ENCODE measurements at regions not wholly inside any gene's neighbourhood (a gene's known extent, or its start where the extent isn't known, plus 50 kb on each side); places are given as distances from the start of the nearest gene placed in this dataset.
"Not testable (repeated sequence)": the region's sequence is repeated elsewhere in the genome, so short reads cannot be mapped to it uniquely, and the experiment has no call there.

- TF ChIP-seq CTCF (IDR thresholded peaks at IDR 0.05) (no peak), POLR2AphosphoS5 (IDR thresholded peaks at IDR 0.05) (no peak), POLR2A (IDR thresholded peaks at IDR 0.05) (no peak)
- intact Hi-C loops (cut with DNase I): no loop called here
- DNase-seq (ENCODE audit: low spot score): no peak
- 95% methylated on average over 33 of the region's 34 CpGs for WGBS
- Histone ChIP-seq H3K4me1 (replicated peaks) (no peaks in the 10 kb centered on the region), H3K36me3 (no peaks in the 10 kb centered on the region), H3K27ac (no peak overlapping the region), H3K27me3 (replicated peaks; ENCODE audit: insufficient read depth) (no peaks in the 10 kb centered on the region), H3K9me3 (no peaks in the 10 kb centered on the region), H3K4me3 (no peak overlapping the region)
Measured at GRCh38 chr16:5186381-5186903, 88.8 kb upstream of the EEF2KMT start.

- WGBS: 24% methylated on average over 4 of the region's 4 CpGs
- TF ChIP-seq POLR2A (IDR thresholded peaks at IDR 0.05) (no peak), POLR2AphosphoS5 (IDR thresholded peaks at IDR 0.05) (no peak)
- Histone ChIP-seq H3K36me3 (no peaks in the 10 kb centered on the region), H3K27ac (no peak overlapping the region), H3K4me3 (no peak overlapping the region), H3K9me3 (no peaks in the 10 kb centered on the region), H3K27me3 (replicated peaks; ENCODE audit: insufficient read depth) (no peaks in the 10 kb centered on the region), H3K4me1 (replicated peaks) (no peaks in the 10 kb centered on the region)
- intact Hi-C loops (cut with DNase I): no loop called here
- no peak for DNase-seq (ENCODE audit: low spot score)
Measured at GRCh38 chr16:5176505-5176904, 78.9 kb upstream of the EEF2KMT start.

- Histone ChIP-seq H3K36me3 (no peaks in the 10 kb centered on the region), H3K27me3 (replicated peaks; ENCODE audit: insufficient read depth) (no peaks in the 10 kb centered on the region), H3K4me1 (replicated peaks) (no peaks in the 10 kb centered on the region), H3K4me3 (no peak overlapping the region), H3K9me3 (no peaks in the 10 kb centered on the region), H3K27ac (no peak overlapping the region)
- WGBS: 30% methylated on average over 5 of the region's 5 CpGs
- TF ChIP-seq POLR2AphosphoS5 (IDR thresholded peaks at IDR 0.05): peak; percentile 74
- TF ChIP-seq POLR2A (IDR thresholded peaks at IDR 0.05): no peak
- intact Hi-C loops (cut with DNase I): no loop called here
- peak; percentile 57 for DNase-seq (ENCODE audit: low spot score)
Measured at GRCh38 chr16:5175266-5175665, 77.7 kb upstream of the EEF2KMT start.

- intact Hi-C loops (cut with DNase I): no loop called here
- WGBS: 9% methylated on average over 6 of the region's 6 CpGs
- no peak for DNase-seq (ENCODE audit: low spot score)
- Histone ChIP-seq H3K4me1 (replicated peaks) (peaks cover 3% of the 10 kb centered on the region), H3K9me3 (no peaks in the 10 kb centered on the region), H3K27me3 (replicated peaks; ENCODE audit: insufficient read depth) (no peaks in the 10 kb centered on the region), H3K4me3 (no peak overlapping the region), H3K36me3 (no peaks in the 10 kb centered on the region), H3K27ac (no peak overlapping the region)
- TF ChIP-seq POLR2A (IDR thresholded peaks at IDR 0.05) (no peak), CTCF (IDR thresholded peaks at IDR 0.05) (no peak), POLR2AphosphoS5 (IDR thresholded peaks at IDR 0.05) (no peak)
Measured at GRCh38 chr16:5166486-5166885, 68.9 kb upstream of the EEF2KMT start.

- H3K9me3 ChIP-seq; H3K4me3 ChIP-seq; DNase-seq (ENCODE audit: low spot score); H3K27me3 ChIP-seq (replicated peaks; ENCODE audit: insufficient read depth); H3K4me1 ChIP-seq (replicated peaks); intact Hi-C loops (cut with DNase I); H3K27ac ChIP-seq; H3K36me3 ChIP-seq: not testable (repeated sequence)
- 85% methylated on average over 1 of the region's 1 CpG for WGBS
Measured at GRCh38 chr16:5165429-5165828, 67.8 kb upstream of the EEF2KMT start.

GRCh38 chr16:5162801-5163200 lies 65.2 kb upstream of the EEF2KMT start:
- DNase-seq (ENCODE audit: low spot score); H3K36me3 ChIP-seq; H3K27ac ChIP-seq; H3K4me3 ChIP-seq; H3K4me1 ChIP-seq (replicated peaks); H3K9me3 ChIP-seq; intact Hi-C loops (cut with DNase I); H3K27me3 ChIP-seq (replicated peaks; ENCODE audit: insufficient read depth): not testable (repeated sequence)
- 95% methylated on average over 5 of the region's 5 CpGs for WGBS

GRCh38 chr16:5161888-5162287 lies 64.3 kb upstream of the EEF2KMT start:
- H3K9me3 ChIP-seq; H3K27ac ChIP-seq; H3K36me3 ChIP-seq; H3K27me3 ChIP-seq (replicated peaks; ENCODE audit: insufficient read depth); DNase-seq (ENCODE audit: low spot score); H3K4me3 ChIP-seq; H3K4me1 ChIP-seq (replicated peaks); intact Hi-C loops (cut with DNase I): not testable (repeated sequence)
- 84% methylated on average over 6 of the region's 6 CpGs for WGBS

- H3K9me3 ChIP-seq; intact Hi-C loops (cut with DNase I); H3K27me3 ChIP-seq (replicated peaks; ENCODE audit: insufficient read depth); H3K4me1 ChIP-seq (replicated peaks); H3K4me3 ChIP-seq; H3K36me3 ChIP-seq; H3K27ac ChIP-seq; DNase-seq (ENCODE audit: low spot score): not testable (repeated sequence)
- 77% methylated on average over 4 of the region's 4 CpGs for WGBS
Measured at GRCh38 chr16:5160010-5160409, 62.4 kb upstream of the EEF2KMT start.

GRCh38 chr16:5159537-5159936 lies 61.9 kb upstream of the EEF2KMT start:
- H3K27me3 ChIP-seq (replicated peaks; ENCODE audit: insufficient read depth); H3K4me3 ChIP-seq; intact Hi-C loops (cut with DNase I); H3K9me3 ChIP-seq; DNase-seq (ENCODE audit: low spot score); H3K4me1 ChIP-seq (replicated peaks); H3K27ac ChIP-seq; H3K36me3 ChIP-seq: not testable (repeated sequence)
- 37% methylated on average over 5 of the region's 5 CpGs for WGBS
